GM06990 (cell line): ENCODE measurements at regions not wholly inside any gene's neighbourhood (a gene's known extent, or its start where the extent isn't known, plus 50 kb on each side); places are given as distances from the start of the nearest gene placed in this dataset.
"Not testable (repeated sequence)": the region's sequence is repeated elsewhere in the genome, so short reads cannot be mapped to it uniquely, and the experiment has no call there.

Experiments used
- DNase-seq: peaks from one replicate; pipeline ENCODE4 v3.0.0-alpha.2; 2011; ENCODE audit not compliant: insufficient read length; ENCODE audit errors: extremely low read depth
- H3K27me3 ChIP-seq: replicated peaks from 2 replicates; pipeline ENCODE4 v1.6.0; 2011; ENCODE audit warnings: low read length; ENCODE audit not compliant: control insufficient read depth, insufficient read depth
- H3K36me3 ChIP-seq: 2 replicates; pipeline ENCODE4 v1.5.1; 2011; ENCODE audit warnings: low read length; ENCODE audit not compliant: control insufficient read depth, insufficient read depth
- H3K4me3 ChIP-seq: replicated peaks from 2 replicates; pipeline ENCODE4 v1.5.1; 2011; ENCODE audit warnings: low read depth, mild to moderate bottlenecking, control low read depth, low read length
- TF ChIP-seq, protein P1 (sequence below): IDR thresholded peaks from 2 replicates; pipeline ENCODE4 v1.5.1; 2011; ENCODE audit warnings: low read length, control low read depth, mild to moderate bottlenecking, inconsistent platforms; ENCODE audit not compliant: insufficient read depth, poor library complexity, severe bottlenecking

GRCh38 chrX:25108481-25108880 is 92.7 kb upstream of the ARX start:
- Histone ChIP-seq H3K4me3 (no peak overlapping the region), H3K27me3 (no peaks in the 10 kb centered on the region), H3K36me3 (no peaks in the 10 kb centered on the region)
- TF ChIP-seq, protein P1, sequence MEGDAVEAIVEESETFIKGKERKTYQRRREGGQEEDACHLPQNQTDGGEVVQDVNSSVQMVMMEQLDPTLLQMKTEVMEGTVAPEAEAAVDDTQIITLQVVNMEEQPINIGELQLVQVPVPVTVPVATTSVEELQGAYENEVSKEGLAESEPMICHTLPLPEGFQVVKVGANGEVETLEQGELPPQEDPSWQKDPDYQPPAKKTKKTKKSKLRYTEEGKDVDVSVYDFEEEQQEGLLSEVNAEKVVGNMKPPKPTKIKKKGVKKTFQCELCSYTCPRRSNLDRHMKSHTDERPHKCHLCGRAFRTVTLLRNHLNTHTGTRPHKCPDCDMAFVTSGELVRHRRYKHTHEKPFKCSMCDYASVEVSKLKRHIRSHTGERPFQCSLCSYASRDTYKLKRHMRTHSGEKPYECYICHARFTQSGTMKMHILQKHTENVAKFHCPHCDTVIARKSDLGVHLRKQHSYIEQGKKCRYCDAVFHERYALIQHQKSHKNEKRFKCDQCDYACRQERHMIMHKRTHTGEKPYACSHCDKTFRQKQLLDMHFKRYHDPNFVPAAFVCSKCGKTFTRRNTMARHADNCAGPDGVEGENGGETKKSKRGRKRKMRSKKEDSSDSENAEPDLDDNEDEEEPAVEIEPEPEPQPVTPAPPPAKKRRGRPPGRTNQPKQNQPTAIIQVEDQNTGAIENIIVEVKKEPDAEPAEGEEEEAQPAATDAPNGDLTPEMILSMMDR, result no peak
- DNase-seq, result no peak

- TF ChIP-seq, protein P1, result no peak
- Histone ChIP-seq H3K27me3 (no peaks in the 10 kb centered on the region), H3K4me3 (no peak overlapping the region), H3K36me3 (no peaks in the 10 kb centered on the region)
- no peak for DNase-seq
Observed at GRCh38 chrX:25105221-25105620, 89.5 kb upstream of the ARX start.

DNA sequence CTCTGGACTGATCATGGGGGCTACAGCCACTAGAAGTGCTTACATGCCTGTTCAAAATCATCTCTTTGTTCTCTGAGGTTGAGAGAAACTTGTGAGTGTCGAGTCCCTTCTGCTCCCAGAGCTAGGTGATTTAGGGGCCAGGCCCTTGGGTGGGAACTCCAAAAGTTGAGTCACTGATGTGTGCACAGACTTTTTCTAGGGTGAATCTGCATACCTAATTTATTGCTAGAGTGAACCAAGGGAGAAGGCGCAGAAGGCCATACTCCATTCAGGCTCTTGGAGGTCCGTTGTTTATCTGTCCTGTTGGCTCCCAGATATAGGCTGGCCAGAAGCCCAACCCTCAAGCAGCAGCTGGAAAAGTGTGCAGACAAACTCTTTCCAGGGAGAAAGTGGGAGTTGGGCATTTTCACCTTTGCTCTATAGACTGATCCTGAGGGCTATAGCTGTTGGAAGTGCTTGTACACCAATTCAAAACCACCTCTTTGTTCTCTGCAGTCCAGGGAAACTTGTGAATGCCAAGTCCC is 80.8 kb upstream of the ARX start:
- H3K4me3 ChIP-seq, result no peak overlapping the region
- no peak for DNase-seq
- TF ChIP-seq, protein P1, result no peak
- no peaks in the 10 kb centered on the region for H3K36me3 ChIP-seq
- H3K27me3 ChIP-seq, result no peaks in the 10 kb centered on the region

GRCh38 chrX:25091152-25091551 is 75.4 kb upstream of the ARX start:
- not testable (repeated sequence) for H3K36me3 ChIP-seq, DNase-seq, H3K27me3 ChIP-seq, H3K4me3 ChIP-seq

GRCh38 chrX:25084446-25084845 is 68.7 kb upstream of the ARX start:
- DNase-seq, result no peak
- Histone ChIP-seq H3K36me3 (no peaks in the 10 kb centered on the region), H3K27me3 (no peaks in the 10 kb centered on the region), H3K4me3 (no peak overlapping the region)
- TF ChIP-seq, protein P1, result no peak

DNA sequence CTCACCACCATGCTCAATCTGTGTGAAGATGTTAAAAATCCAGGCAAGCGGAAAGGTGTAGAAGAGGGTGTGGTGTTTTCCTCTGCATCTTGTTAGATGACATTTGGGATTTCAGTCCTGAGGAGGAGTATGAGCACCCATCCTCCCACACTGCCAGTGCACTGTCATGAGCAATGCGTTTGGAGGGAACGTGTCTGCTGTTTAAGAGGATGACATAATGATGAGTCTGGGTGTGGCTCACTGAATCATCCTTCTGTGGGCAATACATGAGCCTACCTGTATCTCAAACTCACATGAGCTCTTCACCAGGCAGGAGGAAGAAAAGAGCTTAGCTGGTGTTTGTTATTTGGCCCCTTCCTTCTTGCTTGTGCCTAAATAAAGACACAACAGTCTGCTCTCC is 67.9 kb upstream of the ARX start:
- H3K27me3 ChIP-seq, result no peaks in the 10 kb centered on the region
- TF ChIP-seq, protein P1, result no peak

More for the DNA sequence above, 67.9 kb upstream of the ARX start:
- DNase-seq, result no peak
- Histone ChIP-seq H3K4me3 (no peak overlapping the region), H3K36me3 (no peaks in the 10 kb centered on the region)
